ENCODE measurements at regions not wholly inside any gene's neighbourhood (a gene's known extent, or its start where the extent isn't known, plus 50 kb on each side); places are given as distances from the start of the nearest gene placed in this dataset.

- no peak for TF ChIP-seq EZH2 (IDR thresholded peaks at IDR 0.05)
- no peak for TF ChIP-seq FOXP2 (optimal IDR thresholded peaks at IDR 0.05; ENCODE audit: control extremely low read depth, extremely low read length, insufficient read depth)
Measured at GRCh38 chr7:34550996-34551395, 107.0 kb upstream of the NPSR1 start.
